T47D (cell line): ENCODE measurements at regions not wholly inside any gene's neighbourhood (a gene's known extent, or its start where the extent isn't known, plus 50 kb on each side); places are given as distances from the start of the nearest gene placed in this dataset.

Experiments used
- DNase-seq, 2 experiments: peaks; one replicate each; pipeline versions ENCODE4 v3.0.0 to v3.0.0-alpha.2; 2011 to 2012; ENCODE audit warnings: low read depth in 1 of 2, low spot score in 1 of 2
- JUND ChIP-seq: IDR thresholded peaks from 2 replicates; pipeline ENCODE4 v1.6.1; 2012; ENCODE audit warnings: low read depth
- in situ Hi-C: cut with HindIII; loops from 2 replicates; pipeline ENCODE4 v1.10.0; 2016; ENCODE audit warnings: low sequenced_read_pairs, low pct_unique_long_range_greater_than_20kb

DNA sequence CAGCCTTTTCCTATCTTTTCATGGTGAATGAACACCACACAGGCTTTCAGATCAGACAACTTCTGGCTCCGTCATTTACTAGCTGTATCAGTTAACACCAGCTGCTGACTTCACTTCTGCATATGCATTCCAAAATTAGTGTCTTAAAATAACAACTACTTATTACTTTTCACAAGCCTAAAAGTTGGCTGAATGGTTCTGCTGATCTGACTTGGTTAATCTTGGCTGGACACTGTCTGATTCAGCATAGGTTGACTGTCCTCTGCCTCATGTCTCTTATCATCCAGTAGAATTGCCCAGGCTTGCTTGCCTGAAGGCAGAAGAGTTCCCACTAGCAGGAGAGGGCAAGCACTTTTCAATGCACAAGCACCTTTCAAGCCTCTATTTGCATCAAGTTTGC, 72.7 kb downstream of the MARCHF4 start:
- in situ Hi-C loops: no loop called here
- DNase-seq: no peak
- no peak for TF ChIP-seq JUND

DNA sequence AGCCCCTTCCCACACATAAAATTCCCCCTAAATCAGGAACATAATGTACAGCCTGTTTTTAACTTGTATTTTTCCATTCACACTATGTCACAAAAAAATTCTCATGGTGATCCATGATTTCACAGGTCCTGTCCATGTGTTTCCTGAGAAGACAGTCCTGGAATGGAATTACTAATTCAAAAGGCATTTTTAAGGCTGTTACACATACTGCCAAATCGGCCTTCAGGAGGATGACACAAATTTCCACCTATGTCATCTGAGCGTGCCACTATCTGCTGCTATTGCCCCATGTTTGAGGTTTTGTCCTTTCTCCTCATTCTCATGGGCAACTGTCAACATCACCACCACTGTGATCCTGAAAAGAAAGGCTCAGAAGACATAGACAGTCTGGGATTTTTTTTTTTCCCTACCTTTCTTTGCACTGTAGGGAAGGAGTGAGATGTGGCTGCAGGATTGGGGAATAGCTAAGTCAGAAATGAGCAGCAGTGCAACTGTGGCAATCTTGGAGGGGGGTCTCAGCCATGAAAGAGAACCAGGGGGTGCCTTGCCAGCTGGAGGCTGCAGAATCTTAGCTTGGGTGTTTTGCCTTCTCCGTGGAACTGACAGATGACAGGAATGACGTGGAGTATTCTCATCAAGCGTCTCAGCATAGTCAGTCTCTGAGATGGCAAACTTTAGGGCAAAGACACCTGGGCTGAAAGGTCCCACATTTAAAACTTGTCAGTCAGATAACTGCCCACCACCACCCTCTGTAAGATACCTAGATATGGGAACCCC, 73.4 kb downstream of the MARCHF4 start:
- DNase-seq: no peak
- in situ Hi-C loops: no loop called here
- no peak for TF ChIP-seq JUND

DNA sequence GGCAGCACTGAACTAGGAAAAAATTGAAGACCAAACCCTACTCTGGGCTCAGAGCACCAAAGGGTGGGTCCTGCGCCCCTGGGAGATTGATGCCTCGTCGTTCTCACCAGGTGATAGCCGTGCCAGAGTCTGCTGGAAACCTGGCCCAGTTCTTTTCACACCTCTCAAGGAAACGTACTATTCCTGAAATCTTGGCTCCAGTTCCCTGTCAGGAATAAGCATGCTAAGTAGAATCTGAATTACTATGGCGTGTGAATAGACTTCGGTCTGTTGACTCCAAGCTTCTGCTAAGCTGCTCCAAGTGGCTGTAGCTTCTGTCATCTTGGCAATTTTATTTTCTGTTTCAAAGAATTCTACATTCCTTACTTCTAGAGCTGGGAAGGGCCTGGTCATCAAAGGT, 75.4 kb downstream of the MARCHF4 start:
- TF ChIP-seq JUND: no peak
- in situ Hi-C loops: no loop called here
- no peak for DNase-seq

GRCh38 chr2:216294305-216294704, 78.0 kb downstream of the MARCHF4 start:
- in situ Hi-C loops: no loop called here
- peak in 1 of 2 experiments; percentile 41 for DNase-seq

GRCh38 chr2:216293883-216294282, 78.4 kb downstream of the MARCHF4 start:
- peak in 1 of 2 experiments; percentile 31 for DNase-seq
- in situ Hi-C loops: no loop called here
- no peak for TF ChIP-seq JUND

More at GRCh38 chr2:216294305-216294704, 78.0 kb downstream of the MARCHF4 start:
- TF ChIP-seq JUND: no peak

DNA sequence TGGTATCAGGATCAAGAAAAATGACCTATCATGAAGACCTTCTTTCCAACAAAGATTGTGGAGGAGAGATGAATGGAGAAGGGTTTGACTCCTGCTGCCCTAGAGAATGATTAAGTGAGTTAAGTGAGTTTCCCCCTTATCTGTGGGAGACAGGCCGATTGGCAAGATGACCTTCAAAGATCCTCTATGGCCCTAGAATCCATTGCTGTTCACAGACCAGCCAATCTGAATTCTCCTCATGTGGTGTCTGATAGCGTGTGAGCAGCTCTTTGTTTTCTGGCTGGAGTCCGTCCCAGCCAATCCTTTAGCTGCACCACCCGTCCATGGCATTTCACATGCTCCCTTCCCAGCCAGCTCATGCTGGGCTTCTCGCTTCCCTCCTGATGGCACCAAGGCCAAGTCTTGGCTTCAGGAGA, 79.4 kb downstream of the MARCHF4 start:
- TF ChIP-seq JUND: no peak
- no peak for DNase-seq

DNA sequence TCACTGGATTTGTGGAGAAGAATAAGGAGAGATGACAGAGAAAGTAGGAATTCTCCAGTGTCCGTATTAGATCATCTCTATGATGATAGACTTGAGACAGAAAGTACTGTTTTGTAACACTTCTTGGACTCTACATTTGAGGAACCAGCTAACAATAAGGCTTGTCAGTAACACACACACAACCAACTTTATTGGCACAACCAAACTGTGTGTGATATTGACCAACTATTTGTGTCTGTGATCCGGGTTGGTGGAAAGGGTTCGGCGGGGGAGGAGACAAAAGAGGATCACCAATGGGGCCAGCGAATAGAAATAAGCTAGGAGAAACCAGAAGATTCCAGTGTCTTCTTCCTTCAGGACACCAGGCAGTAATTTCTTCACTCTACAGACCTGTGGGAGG, 79.8 kb downstream of the MARCHF4 start:
- no peak for DNase-seq
- in situ Hi-C loops: no loop called here
- no peak for TF ChIP-seq JUND

More for the DNA sequence above, 79.4 kb downstream of the MARCHF4 start:
- in situ Hi-C loops: no loop called here

DNA sequence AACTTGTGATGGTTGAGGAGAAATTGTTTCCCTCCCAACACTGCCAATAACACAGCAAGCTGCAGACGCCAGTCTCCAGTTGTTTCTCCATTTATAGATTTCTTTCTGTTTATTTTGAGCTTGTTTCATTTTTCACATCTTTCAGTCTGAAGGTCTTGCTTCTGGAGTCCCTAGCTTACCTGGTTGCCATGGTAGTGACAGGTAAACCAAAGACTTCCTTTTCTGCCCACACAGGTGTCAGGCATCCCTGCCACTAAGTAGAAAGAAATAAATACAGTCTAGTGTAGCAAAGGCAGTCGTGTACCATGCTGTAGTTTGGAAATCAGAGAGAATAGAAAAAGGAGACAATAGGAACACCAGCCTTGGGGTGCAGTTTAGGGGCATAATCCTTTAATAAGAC, 82.8 kb downstream of the MARCHF4 start:
- no peak for TF ChIP-seq JUND
- in situ Hi-C loops: no loop called here
- no peak for DNase-seq

- TF ChIP-seq JUND: no peak
- DNase-seq: no peak
- in situ Hi-C loops: no loop called here
These were observed 85.0 kb downstream of the MARCHF4 start for GRCh38 chr2:216287251-216287650.

DNA sequence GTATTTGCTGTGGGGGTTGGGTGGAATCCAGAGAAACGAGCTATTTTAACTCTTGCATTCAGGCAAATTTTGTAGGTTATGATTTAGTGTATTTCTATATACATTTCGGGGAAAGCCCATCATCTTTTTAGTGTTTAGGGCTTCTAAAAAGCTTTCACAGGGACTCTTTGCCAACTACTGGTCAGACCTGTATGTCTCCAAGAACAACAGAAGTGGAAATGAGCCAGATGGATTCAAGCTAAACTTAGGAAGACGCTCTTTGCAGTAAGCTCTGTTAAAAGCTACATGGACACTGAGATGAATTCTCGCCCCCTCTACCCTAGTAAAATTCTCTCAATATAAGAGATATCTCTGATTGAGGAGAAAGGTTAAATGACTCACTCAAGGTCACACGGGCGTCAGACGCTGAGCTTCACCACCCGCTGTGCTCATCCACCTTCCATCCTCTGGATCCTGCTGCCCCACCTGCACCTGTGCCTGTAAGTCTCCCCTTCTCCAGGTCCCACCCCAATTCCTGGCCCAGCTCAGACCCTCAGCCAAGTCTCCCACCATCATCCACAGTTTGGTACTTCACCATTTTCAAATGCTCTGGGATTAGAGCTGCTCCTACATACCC, 85.6 kb downstream of the MARCHF4 start:
- peak; percentile 6 to 58 for DNase-seq
- in situ Hi-C loops: no loop called here
- TF ChIP-seq JUND: no peak

DNA sequence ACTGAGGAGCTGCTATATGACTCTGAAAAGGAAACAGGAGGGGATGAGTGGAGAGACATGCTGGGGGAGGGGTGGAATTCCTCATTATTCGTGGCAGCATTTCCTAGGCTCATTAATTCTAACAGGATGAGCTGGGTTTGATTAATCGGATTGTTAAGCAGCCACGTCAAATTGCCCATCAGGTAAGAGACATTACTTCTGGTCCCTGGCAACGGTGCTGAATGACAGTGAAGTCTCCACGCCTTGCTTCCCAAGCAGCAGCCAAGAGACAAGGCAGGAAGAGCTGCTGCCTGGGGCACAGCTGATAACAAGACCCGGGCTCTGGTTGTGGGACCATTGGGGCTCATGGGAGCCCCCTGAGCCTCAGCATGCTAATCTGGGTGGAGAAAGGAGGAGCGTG, 86.6 kb downstream of the MARCHF4 start:
- in situ Hi-C loops: no loop called here
- no peak for TF ChIP-seq JUND
- peak in 1 of 2 experiments; percentile 6 for DNase-seq

DNA sequence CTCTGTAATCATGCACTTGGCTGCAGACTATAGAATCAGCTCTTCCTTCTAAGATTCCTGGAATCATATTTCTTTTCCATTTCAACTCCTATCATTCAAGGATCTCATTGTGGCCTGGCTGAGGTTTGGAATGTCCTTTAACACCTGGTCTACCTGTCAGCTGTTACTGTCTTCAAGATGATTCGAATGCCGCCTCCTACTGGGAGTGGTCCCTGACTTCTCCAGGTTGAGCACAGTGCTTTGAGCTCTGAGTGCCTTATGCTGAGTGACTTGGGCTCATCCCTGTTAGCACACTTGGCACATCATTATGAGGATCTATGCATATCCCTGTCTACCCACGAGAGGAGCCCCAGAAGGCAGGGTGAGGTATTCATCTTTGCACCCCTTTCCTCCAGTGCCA, 87.6 kb downstream of the MARCHF4 start:
- DNase-seq: no peak
- in situ Hi-C loops: no loop called here
- no peak for TF ChIP-seq JUND
